ENCODE measurements at regions not wholly inside any gene's neighbourhood (a gene's known extent, or its start where the extent isn't known, plus 50 kb on each side); places are given as distances from the start of the nearest gene placed in this dataset.

DNA sequence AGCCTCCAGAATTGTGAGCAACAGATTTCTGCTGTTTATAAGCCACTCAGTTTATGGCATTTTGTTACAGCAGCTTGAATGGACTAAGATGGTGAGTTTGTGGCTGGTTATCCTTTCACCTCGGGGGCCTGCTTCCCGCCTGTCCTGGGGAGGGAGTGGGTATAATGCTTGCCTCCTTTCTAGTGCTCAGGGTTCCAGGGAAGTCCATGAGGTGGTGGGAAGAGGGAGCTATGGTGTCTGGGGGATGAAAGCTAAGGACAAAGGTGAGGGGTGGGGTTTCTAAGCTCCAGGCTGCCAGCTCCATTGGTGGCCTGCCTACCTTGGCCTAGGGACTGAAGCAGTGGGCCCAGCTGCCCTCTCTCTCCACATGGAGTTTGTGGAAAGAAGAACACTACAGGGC lies 50.2 kb upstream of the SDK2 start:
- Histone ChIP-seq H3K27me3 (no peaks in the 10 kb centered on the region), H3K9me3 (no peaks in the 10 kb centered on the region), H3K36me3 (replicated peaks in 1 of 2; ENCODE audit: insufficient read depth in 1 of 2, low read depth in 2 of 2) (no peaks in the 10 kb centered on the region), H3K27ac (no peak overlapping the region), H3K4me1 (no peaks in the 10 kb centered on the region), H3K4me3 (no peak overlapping the region)
- ATAC-seq (no peak), DNase-seq (no peak)
- WGBS, 2 donors, result 74 to 92% methylated on average over 2 of the region's 2 CpGs
- TF ChIP-seq POLR2A (IDR thresholded peaks at IDR 0.05) (no peak), CTCF (IDR thresholded peaks at IDR 0.05) (no peak)
- intact Hi-C loops (cut with DNase I), result no loop called here

DNA sequence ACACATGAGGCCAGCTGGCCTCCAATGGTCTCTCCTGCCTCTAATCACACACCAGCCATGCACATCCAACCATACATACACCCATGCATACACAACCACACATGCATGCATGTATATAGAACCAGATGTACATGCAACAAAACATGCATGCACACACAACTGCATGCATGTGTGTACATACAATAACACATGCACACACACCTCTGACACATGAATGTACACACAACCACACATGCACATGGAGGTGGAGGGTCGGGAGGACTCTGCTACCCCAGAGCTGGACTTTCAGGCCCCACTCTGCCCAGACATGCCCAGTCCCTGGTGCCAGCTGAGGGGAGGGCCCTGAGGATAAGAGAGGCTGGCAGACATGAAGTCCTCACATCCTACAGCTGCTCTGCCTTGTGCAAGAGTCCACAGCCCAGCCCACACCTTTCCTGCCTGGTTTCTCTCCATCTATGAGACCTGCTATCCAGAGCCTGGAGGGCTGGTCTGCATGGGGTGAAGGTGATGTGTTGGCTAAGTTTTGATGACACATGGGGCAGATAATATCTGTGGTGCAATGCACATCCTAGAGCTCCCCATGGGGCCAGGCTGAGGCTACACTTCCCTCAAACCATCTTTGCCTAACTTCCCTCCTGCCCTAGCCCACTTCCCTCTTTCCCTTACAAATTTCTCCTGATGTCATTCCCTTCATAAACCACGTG lies 50.9 kb upstream of the SDK2 start:
- Histone ChIP-seq H3K27ac (no peak overlapping the region), H3K27me3 (no peaks in the 10 kb centered on the region), H3K4me3 (no peak overlapping the region), H3K4me1 (no peaks in the 10 kb centered on the region), H3K9me3 (no peaks in the 10 kb centered on the region), H3K36me3 (replicated peaks in 1 of 2; ENCODE audit: insufficient read depth in 1 of 2, low read depth in 2 of 2) (no peaks in the 10 kb centered on the region)
- WGBS, 2 donors, result 57 to 69% methylated on average over 1 to 2 of the region's 2 CpGs
- ATAC-seq (no peak), DNase-seq (no peak)
- intact Hi-C loops (cut with DNase I), result no loop called here
- TF ChIP-seq POLR2A (IDR thresholded peaks at IDR 0.05) (no peak), CTCF (IDR thresholded peaks at IDR 0.05) (no peak)

DNA sequence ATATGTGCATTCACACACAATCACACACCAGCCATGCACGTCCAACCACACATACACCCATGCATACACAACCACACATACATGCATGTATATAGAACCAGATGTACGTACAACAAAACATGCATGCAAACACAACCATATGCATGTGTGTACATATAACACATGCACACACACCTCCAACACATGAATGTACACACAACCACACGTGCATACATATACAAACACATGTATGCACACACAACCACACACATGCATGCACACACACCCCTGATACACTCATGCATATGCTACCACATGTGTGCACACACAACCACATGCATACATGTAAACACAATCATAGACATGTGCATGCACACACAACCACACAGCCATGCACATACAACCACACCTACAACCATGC lies 52.0 kb upstream of the SDK2 start:
- Histone ChIP-seq H3K27me3 (no peaks in the 10 kb centered on the region), H3K9me3 (no peaks in the 10 kb centered on the region), H3K4me1 (no peaks in the 10 kb centered on the region), H3K4me3 (no peak overlapping the region), H3K36me3 (replicated peaks in 1 of 2; ENCODE audit: insufficient read depth in 1 of 2, low read depth in 2 of 2) (no peaks in the 10 kb centered on the region), H3K27ac (no peak overlapping the region)
- no peak for TF ChIP-seq CTCF (IDR thresholded peaks at IDR 0.05)
- no peak for TF ChIP-seq POLR2A (IDR thresholded peaks at IDR 0.05)
- ATAC-seq (no peak), DNase-seq (no peak)
- 62 to 69% methylated on average over 3 of the region's 3 CpGs for whole genome bisulfite sequencing, 2 donors
- intact Hi-C loops (cut with DNase I), result no loop called here

- WGBS, 2 donors, result 28 to 32% methylated on average over 5 of the region's 5 CpGs
- intact Hi-C loops (cut with DNase I), result no loop called here
- TF ChIP-seq POLR2A (IDR thresholded peaks at IDR 0.05) (no peak), CTCF (IDR thresholded peaks at IDR 0.05) (no peak)
- Histone ChIP-seq H3K27me3 (no peaks in the 10 kb centered on the region), H3K9me3 (no peaks in the 10 kb centered on the region), H3K36me3 (replicated peaks in 1 of 2; ENCODE audit: insufficient read depth in 1 of 2, low read depth in 2 of 2) (no peaks in the 10 kb centered on the region), H3K4me1 (no peaks in the 10 kb centered on the region), H3K27ac (no peak overlapping the region), H3K4me3 (no peak overlapping the region)
- DNase-seq (peak in 2 of 4 donors; percentile 15 to 33), ATAC-seq (no peak)
Measured at GRCh38 chr17:73697872-73698271, 53.6 kb upstream of the SDK2 start.

GRCh38 chr17:73698966-73699365 lies 54.7 kb upstream of the SDK2 start:
- intact Hi-C loops (cut with DNase I), result no loop called here
- no peak overlapping the region for H3K4me3 ChIP-seq
- no peaks in the 10 kb centered on the region for H3K27me3 ChIP-seq
- no peak overlapping the region for H3K27ac ChIP-seq
- 55 to 71% methylated on average over 3 to 5 of the region's 5 CpGs for WGBS, 2 donors
- DNase-seq (no peak), ATAC-seq (no peak)
- no peaks in the 10 kb centered on the region for H3K36me3 ChIP-seq (replicated peaks in 1 of 2; ENCODE audit: insufficient read depth in 1 of 2, low read depth in 2 of 2)
- H3K9me3 ChIP-seq, result no peaks in the 10 kb centered on the region
- H3K4me1 ChIP-seq, result no peaks in the 10 kb centered on the region
- TF ChIP-seq CTCF (IDR thresholded peaks at IDR 0.05) (no peak), POLR2A (IDR thresholded peaks at IDR 0.05) (no peak)

All from body of pancreas (tissue), 4 donors.